Endodermal cell (in vitro differentiated cells): ENCODE measurements at regions not wholly inside any gene's neighbourhood (a gene's known extent, or its start where the extent isn't known, plus 50 kb on each side); places are given as distances from the start of the nearest gene placed in this dataset.
A peak's percentile ranks its signal among the peaks of the same experiment; 100 is the strongest.

Experiments used
- DNase-seq: peaks from one replicate; pipeline ENCODE4 v3.0.0-alpha.2; 2017
- H3K27ac ChIP-seq: 2 replicates; pipeline ENCODE4 v1.5.1; 2013; ENCODE audit warnings: mild to moderate bottlenecking, low read depth, low read length, moderate library complexity
- H3K27me3 ChIP-seq: 2 replicates; pipeline ENCODE4 v1.6.1; 2013; ENCODE audit warnings: mild to moderate bottlenecking, low read length, moderate library complexity; ENCODE audit not compliant: insufficient read depth, control insufficient read depth, poor library complexity, severe bottlenecking
- H3K36me3 ChIP-seq: 2 replicates; pipeline ENCODE4 v1.7.0; 2013; ENCODE audit warnings: mild to moderate bottlenecking, low read length, moderate library complexity; ENCODE audit not compliant: control insufficient read depth, insufficient read depth
- H3K4me1 ChIP-seq: one replicate; pipeline ENCODE4 v1.7.0; 2013; ENCODE audit warnings: low read length; ENCODE audit not compliant: control insufficient read depth, insufficient read depth
- H3K4me3 ChIP-seq: 2 replicates; pipeline ENCODE4 v1.5.1; 2013; ENCODE audit warnings: mild to moderate bottlenecking, low read length, moderate library complexity
- H3K9ac ChIP-seq: 2 replicates; pipeline ENCODE4 v1.6.1; 2013; ENCODE audit warnings: mild to moderate bottlenecking, low read length, moderate library complexity; ENCODE audit not compliant: poor library complexity, severe bottlenecking; ENCODE audit errors: extremely low read depth
- H3K9me3 ChIP-seq: 2 replicates; pipeline ENCODE4 v1.6.1; 2013; ENCODE audit warnings: mild to moderate bottlenecking, low read length, moderate library complexity; ENCODE audit not compliant: control insufficient read depth
- H3K27ac Mint-ChIP-seq: 2 replicates; pipeline ENCODE4 v1.8.0; 2020; ENCODE audit warnings: mixed read lengths
- H3K27me3 Mint-ChIP-seq: 2 replicates; pipeline ENCODE4 v1.8.0; 2021; ENCODE audit warnings: mild to moderate bottlenecking, mixed read lengths; ENCODE audit not compliant: insufficient read depth
- H3K36me3 Mint-ChIP-seq: 2 replicates; pipeline ENCODE4 v1.8.0; 2020; ENCODE audit warnings: low read depth, mixed read lengths
- H3K4me1 Mint-ChIP-seq: 2 replicates; pipeline ENCODE4 v1.8.0; 2020; ENCODE audit warnings: mixed read lengths
- H3K4me3 Mint-ChIP-seq: 2 replicates; pipeline ENCODE4 v1.8.0; 2020; ENCODE audit warnings: mild to moderate bottlenecking, moderate library complexity, mixed read lengths
- H3K9me3 Mint-ChIP-seq: 2 replicates; pipeline ENCODE4 v1.8.0; 2020; ENCODE audit warnings: mild to moderate bottlenecking, mixed read lengths
- WGBS, 2 experiments: methylation state at CpG; one replicate each; pipeline versions ENCODE4 v1.1.5 to v1.1.7; 2013; ENCODE audit warnings: missing lambda C conversion rate in 2 of 2, mixed read lengths in 1 of 2; ENCODE audit not compliant: insufficient coverage in 1 of 2, insufficient read length in 1 of 2; 5-methylcytosine and 5-hydroxymethylcytosine counted together
- TF ChIP-seq, protein P1 (sequence below): fragments of 200-600 bp; sonication (generic); conservative IDR thresholded peaks from 2 replicates; pipeline ENCODE4 v1.5.0; 2021; ENCODE audit warnings: antibody characterized with exemption, mild to moderate bottlenecking

DNA sequence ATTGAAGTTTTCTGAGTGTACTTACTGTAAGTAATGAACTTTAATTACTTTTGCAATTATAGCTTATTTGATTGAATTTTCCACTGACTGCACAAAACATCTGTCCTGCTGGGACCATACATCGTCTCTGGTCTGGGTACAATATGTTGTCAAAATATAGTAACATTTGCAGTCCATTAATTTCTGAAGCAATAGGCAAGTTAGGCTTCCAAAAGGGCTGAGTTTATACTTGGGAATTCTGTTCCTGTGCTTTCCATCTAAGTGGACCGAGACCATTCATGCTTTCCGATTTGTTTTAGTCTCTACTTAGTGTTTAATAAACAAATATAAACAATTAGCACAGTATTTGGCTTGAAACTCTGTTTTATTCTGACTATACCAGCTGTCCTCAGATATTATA, 139.3 kb downstream of the RFPL4B start:
- H3K4me1 ChIP-seq, result no peaks in the 10 kb centered on the region
- no peak overlapping the region for H3K4me3 ChIP-seq
- Mint-ChIP-seq H3K9me3 (no peaks in the 10 kb centered on the region), H3K4me1 (peaks cover 3% of the 10 kb centered on the region), H3K4me3 (no peak overlapping the region), H3K36me3 (no peaks in the 10 kb centered on the region), H3K27me3 (no peaks in the 10 kb centered on the region), H3K27ac (no peak overlapping the region)
- H3K27me3 ChIP-seq, result no peaks in the 10 kb centered on the region
- DNase-seq, result no peak
- no peaks in the 10 kb centered on the region for H3K36me3 ChIP-seq
- no peak overlapping the region for H3K27ac ChIP-seq
- 98 to 100% methylated on average over 1 to 3 of the region's 3 CpGs for WGBS, 2 experiments
- H3K9ac ChIP-seq, result no peak overlapping the region
- TF ChIP-seq, protein P1, sequence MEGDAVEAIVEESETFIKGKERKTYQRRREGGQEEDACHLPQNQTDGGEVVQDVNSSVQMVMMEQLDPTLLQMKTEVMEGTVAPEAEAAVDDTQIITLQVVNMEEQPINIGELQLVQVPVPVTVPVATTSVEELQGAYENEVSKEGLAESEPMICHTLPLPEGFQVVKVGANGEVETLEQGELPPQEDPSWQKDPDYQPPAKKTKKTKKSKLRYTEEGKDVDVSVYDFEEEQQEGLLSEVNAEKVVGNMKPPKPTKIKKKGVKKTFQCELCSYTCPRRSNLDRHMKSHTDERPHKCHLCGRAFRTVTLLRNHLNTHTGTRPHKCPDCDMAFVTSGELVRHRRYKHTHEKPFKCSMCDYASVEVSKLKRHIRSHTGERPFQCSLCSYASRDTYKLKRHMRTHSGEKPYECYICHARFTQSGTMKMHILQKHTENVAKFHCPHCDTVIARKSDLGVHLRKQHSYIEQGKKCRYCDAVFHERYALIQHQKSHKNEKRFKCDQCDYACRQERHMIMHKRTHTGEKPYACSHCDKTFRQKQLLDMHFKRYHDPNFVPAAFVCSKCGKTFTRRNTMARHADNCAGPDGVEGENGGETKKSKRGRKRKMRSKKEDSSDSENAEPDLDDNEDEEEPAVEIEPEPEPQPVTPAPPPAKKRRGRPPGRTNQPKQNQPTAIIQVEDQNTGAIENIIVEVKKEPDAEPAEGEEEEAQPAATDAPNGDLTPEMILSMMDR, result no peak
- no peaks in the 10 kb centered on the region for H3K9me3 ChIP-seq

DNA sequence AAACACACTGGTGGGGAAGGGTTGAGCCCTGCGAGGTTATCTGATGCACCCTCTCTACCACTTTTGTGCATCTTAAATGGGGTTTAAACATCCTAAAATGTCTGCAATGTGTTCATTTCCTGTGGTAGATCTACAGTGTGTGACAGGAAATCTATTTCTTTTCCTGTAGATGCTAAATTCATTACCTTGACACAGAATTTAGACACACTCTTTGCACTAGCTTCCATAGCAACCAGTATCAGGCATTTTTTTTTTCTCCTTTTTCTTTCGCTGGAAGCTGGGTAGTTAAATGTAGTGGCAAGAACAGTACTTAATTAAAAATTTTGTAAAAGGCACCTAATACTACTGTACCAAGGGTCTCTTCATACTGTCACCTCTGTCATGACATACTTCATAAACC, 141.1 kb downstream of the RFPL4B start:
- Mint-ChIP-seq H3K36me3 (no peaks in the 10 kb centered on the region), H3K27me3 (no peaks in the 10 kb centered on the region), H3K9me3 (no peaks in the 10 kb centered on the region), H3K4me1 (peaks cover 5% of the 10 kb centered on the region), H3K4me3 (no peak overlapping the region), H3K27ac (no peak overlapping the region)
- H3K9ac ChIP-seq, result no peak overlapping the region
- H3K27me3 ChIP-seq, result no peaks in the 10 kb centered on the region
- TF ChIP-seq, protein P1, result no peak
- no peak overlapping the region for H3K4me3 ChIP-seq
- no peaks in the 10 kb centered on the region for H3K4me1 ChIP-seq
- H3K9me3 ChIP-seq, result no peaks in the 10 kb centered on the region
- WGBS, 2 experiments, result 100% methylated on average over 1 of the region's 2 CpGs; no CpG with 5 or more reads in 1 of the 2 experiments
- H3K27ac ChIP-seq, result no peak overlapping the region
- H3K36me3 ChIP-seq, result no peaks in the 10 kb centered on the region
- no peak for DNase-seq

DNA sequence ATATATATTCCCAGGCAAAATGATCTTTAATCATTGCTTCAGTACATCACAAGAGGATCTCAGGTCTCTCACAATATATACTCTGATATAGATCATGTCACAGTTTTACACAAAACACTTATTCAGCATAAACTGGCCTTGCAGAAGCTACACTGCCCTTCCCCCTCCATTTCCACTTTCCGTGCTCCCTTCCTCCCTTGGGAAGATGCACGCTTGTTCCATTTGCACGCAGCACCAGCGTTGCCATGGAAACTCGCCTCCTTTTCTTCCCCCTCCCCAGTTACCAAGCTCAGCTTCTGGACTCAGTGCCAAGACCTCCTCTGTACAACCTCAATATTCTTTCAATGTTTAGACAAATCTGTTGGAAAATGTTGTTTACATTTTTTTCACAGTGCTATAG, 154.6 kb downstream of the RFPL4B start:
- 41 to 77% methylated on average over 3 to 5 of the region's 5 CpGs for WGBS, 2 experiments
- H3K9me3 ChIP-seq, result no peaks in the 10 kb centered on the region
- peaks cover 16% of the 10 kb centered on the region for H3K4me1 Mint-ChIP-seq
- no peak overlapping the region for H3K4me3 ChIP-seq
- H3K27ac Mint-ChIP-seq, result no peak overlapping the region
- DNase-seq, result no peak
- H3K27me3 ChIP-seq, result no peaks in the 10 kb centered on the region
- H3K36me3 ChIP-seq, result no peaks in the 10 kb centered on the region
- H3K36me3 Mint-ChIP-seq, result no peaks in the 10 kb centered on the region
- peaks cover 5% of the 10 kb centered on the region for H3K4me1 ChIP-seq
- H3K27ac ChIP-seq, result peak overlapping the region; percentile 99
- TF ChIP-seq, protein P1, result no peak
- no peak overlapping the region for H3K4me3 Mint-ChIP-seq
- no peaks in the 10 kb centered on the region for H3K9me3 Mint-ChIP-seq
- no peak overlapping the region for H3K9ac ChIP-seq
- peaks cover 3% of the 10 kb centered on the region for H3K27me3 Mint-ChIP-seq
